ENCODE measurements at regions not wholly inside any gene's neighbourhood (a gene's known extent, or its start where the extent isn't known, plus 50 kb on each side); places are given as distances from the start of the nearest gene placed in this dataset.

DNA sequence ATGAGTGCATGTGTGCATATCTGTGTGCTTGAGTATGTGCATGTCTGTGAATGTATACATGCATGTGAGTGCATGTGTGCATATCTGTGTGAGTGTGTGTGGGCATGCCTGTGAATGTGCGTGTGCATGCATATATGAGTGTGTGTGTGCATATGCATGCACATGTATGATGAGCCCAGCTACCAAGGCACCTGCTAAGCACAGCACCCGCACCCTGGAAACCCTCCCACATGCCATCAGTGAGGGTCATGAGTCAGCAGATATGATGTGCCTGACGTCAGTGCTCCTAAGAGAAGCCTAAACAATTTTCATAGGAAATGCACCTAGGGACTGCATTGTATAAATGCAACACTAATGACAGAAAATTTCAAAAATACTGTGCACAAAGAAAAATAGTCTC, 151.1 kb downstream of the KIF26A start:
- Histone ChIP-seq H3K27me3 (no peaks in the 10 kb centered on the region), H3K27ac (no peak overlapping the region), H3K4me3 (replicated peaks in 1 of 3) (no peak overlapping the region), H3K9me3 (no peaks in the 10 kb centered on the region), H3K36me3 (no peaks in the 10 kb centered on the region), H3K4me1 (no peaks in the 10 kb centered on the region)
- intact Hi-C loops (cut with DNase I) = no loop called here
- no peak for DNase-seq
- no peak for TF ChIP-seq POLR2A (IDR thresholded peaks at IDR 0.05)
- TF ChIP-seq, protein P1, sequence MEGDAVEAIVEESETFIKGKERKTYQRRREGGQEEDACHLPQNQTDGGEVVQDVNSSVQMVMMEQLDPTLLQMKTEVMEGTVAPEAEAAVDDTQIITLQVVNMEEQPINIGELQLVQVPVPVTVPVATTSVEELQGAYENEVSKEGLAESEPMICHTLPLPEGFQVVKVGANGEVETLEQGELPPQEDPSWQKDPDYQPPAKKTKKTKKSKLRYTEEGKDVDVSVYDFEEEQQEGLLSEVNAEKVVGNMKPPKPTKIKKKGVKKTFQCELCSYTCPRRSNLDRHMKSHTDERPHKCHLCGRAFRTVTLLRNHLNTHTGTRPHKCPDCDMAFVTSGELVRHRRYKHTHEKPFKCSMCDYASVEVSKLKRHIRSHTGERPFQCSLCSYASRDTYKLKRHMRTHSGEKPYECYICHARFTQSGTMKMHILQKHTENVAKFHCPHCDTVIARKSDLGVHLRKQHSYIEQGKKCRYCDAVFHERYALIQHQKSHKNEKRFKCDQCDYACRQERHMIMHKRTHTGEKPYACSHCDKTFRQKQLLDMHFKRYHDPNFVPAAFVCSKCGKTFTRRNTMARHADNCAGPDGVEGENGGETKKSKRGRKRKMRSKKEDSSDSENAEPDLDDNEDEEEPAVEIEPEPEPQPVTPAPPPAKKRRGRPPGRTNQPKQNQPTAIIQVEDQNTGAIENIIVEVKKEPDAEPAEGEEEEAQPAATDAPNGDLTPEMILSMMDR (IDR thresholded peaks at IDR 0.05) = no peak
- WGBS, 2 donors = 76 to 78% methylated on average over 3 of the region's 3 CpGs

DNA sequence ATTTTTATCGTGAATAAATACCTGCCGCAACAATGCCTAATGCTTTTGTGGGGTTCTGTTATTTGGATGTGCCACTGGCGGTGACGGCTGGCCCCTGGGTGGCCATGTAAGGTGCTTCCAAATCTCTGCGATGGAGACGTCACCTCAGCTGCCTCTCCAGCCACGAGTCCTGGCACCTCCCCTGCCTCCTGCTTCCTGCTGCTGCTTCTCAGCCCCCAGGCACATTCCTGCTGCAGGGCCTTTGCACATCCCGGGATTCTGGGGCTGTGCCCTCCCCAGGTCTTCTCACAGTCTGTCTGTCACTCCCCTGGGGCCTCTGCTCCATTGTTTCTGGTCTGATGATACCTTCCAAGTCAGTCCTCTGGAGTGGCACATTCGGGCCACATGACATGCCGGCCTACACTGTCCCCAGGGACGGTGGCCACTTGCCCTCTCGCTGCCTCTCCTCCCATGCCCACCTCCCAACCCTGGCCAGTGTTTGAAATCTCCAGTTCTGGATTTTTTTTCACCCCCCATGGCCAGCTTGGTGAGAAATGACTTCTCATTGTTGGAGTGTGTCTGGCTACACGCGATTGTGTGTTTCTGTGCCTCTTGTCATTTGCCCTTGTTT, 151.8 kb downstream of the KIF26A start:
- Histone ChIP-seq H3K4me3 (replicated peaks in 1 of 3) (no peak overlapping the region), H3K27ac (no peak overlapping the region), H3K36me3 (no peaks in the 10 kb centered on the region), H3K4me1 (no peaks in the 10 kb centered on the region), H3K9me3 (no peaks in the 10 kb centered on the region), H3K27me3 (no peaks in the 10 kb centered on the region)
- DNase-seq = no peak
- WGBS, 2 donors = 73 to 83% methylated on average over 14 of the region's 14 CpGs
- intact Hi-C loops (cut with DNase I) = no loop called here
- TF ChIP-seq, protein P1 (IDR thresholded peaks at IDR 0.05) = no peak
- TF ChIP-seq POLR2A (IDR thresholded peaks at IDR 0.05) = no peak

DNA sequence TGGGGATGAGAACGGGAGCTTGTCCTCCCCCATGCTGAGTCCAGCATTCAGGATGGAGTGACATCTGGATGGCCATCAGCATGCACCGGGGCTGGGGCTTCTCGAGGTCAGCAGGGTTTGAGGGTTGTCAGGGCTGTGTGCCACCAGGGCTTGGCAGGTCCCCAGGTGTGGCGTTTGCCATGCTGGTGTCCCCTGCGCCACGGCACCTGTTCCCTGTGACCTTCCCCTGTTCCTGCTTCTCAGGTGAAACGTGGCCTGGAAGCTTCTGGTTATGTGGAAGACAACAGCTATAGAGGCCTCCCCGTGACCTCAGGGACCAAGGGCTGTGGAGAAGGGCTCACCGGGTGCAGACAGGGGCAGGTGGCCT, 152.4 kb downstream of the KIF26A start:
- no peaks in the 10 kb centered on the region for H3K9me3 ChIP-seq
- DNase-seq = no peak
- TF ChIP-seq, protein P1 (IDR thresholded peaks at IDR 0.05) = no peak
- TF ChIP-seq POLR2A (IDR thresholded peaks at IDR 0.05) = no peak
- no peaks in the 10 kb centered on the region for H3K27me3 ChIP-seq
- no peak overlapping the region for H3K4me3 ChIP-seq (replicated peaks in 1 of 3)
- intact Hi-C loops (cut with DNase I) = no loop called here
- WGBS, 2 donors = 68 to 76% methylated on average over 9 of the region's 9 CpGs
- H3K27ac ChIP-seq = no peak overlapping the region
- no peaks in the 10 kb centered on the region for H3K36me3 ChIP-seq
- no peaks in the 10 kb centered on the region for H3K4me1 ChIP-seq

GRCh38 chr14:104291123-104292000, 153.0 kb downstream of the KIF26A start:
- DNase-seq = no peak
- WGBS, 2 donors = 43 to 66% methylated on average over 20 to 24 of the region's 25 CpGs
- Histone ChIP-seq H3K36me3 (no peaks in the 10 kb centered on the region), H3K9me3 (no peaks in the 10 kb centered on the region), H3K27ac (no peak overlapping the region), H3K4me3 (replicated peaks in 1 of 3) (no peak overlapping the region), H3K4me1 (no peaks in the 10 kb centered on the region), H3K27me3 (no peaks in the 10 kb centered on the region)
- no peak for TF ChIP-seq POLR2A (IDR thresholded peaks at IDR 0.05)
- TF ChIP-seq, protein P1 (IDR thresholded peaks at IDR 0.05) = no peak
- intact Hi-C loops (cut with DNase I) = no loop called here
